Tibial nerve (tissue), 4 donors: ENCODE measurements at regions not wholly inside any gene's neighbourhood (a gene's known extent, or its start where the extent isn't known, plus 50 kb on each side); places are given as distances from the start of the nearest gene placed in this dataset.

Experiments
- EP300 ChIP-seq, 2 donors: sonication (generic); formaldehyde crosslinking; IDR thresholded peaks; one replicate each; pipeline ENCODE4 v1.6.1; 2017; ENCODE audit warnings: antibody characterized with exemption in 2 of 2, mild to moderate bottlenecking in 1 of 2
- POLR2A ChIP-seq, 2 donors: fragments of 450-650 bp; IDR thresholded peaks; one replicate each; pipeline ENCODE4 v1.6.1; 2017; ENCODE audit warnings: antibody characterized with exemption in 2 of 2, mild to moderate bottlenecking in 2 of 2, moderate library complexity in 2 of 2
- TF ChIP-seq, protein P1 (sequence below), 5 experiments: fragments of 200-600 bp in 3 of 5; fragments of 450-650 bp in 2 of 5; sonication (generic) in 3 of 5; IDR thresholded peaks; one replicate each; pipeline ENCODE4 v1.5.1; 2016 to 2019; ENCODE audit warnings: antibody characterized with exemption in 5 of 5, mild to moderate bottlenecking in 3 of 5, moderate library complexity in 2 of 5

DNA sequence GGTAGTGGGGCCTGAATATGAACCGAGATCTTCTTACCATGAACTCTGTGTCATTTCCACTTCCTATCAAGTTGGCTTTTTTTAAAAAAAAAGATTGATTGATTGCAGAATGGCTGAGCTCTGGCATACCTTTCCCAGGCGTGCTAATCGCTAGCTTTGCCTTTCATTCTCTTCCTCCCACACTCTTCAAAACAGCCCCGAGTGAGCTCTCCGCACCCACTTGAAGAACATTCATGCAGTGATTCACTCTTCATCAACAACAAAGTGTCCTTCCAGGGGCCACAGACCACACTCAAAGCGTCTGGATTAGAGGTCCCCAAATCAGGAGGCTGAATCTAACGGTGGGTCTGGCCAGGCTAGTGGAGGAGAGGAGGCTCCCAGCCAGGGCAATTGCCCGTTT is 96.3 kb upstream of the GALNT2 start:
- TF ChIP-seq POLR2A (IDR thresholded peaks at IDR 0.05): no peak
- TF ChIP-seq, protein P1, sequence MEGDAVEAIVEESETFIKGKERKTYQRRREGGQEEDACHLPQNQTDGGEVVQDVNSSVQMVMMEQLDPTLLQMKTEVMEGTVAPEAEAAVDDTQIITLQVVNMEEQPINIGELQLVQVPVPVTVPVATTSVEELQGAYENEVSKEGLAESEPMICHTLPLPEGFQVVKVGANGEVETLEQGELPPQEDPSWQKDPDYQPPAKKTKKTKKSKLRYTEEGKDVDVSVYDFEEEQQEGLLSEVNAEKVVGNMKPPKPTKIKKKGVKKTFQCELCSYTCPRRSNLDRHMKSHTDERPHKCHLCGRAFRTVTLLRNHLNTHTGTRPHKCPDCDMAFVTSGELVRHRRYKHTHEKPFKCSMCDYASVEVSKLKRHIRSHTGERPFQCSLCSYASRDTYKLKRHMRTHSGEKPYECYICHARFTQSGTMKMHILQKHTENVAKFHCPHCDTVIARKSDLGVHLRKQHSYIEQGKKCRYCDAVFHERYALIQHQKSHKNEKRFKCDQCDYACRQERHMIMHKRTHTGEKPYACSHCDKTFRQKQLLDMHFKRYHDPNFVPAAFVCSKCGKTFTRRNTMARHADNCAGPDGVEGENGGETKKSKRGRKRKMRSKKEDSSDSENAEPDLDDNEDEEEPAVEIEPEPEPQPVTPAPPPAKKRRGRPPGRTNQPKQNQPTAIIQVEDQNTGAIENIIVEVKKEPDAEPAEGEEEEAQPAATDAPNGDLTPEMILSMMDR (IDR thresholded peaks at IDR 0.05): no peak
- no peak for TF ChIP-seq EP300 (IDR thresholded peaks at IDR 0.05)
